ENCODE measurements at regions not wholly inside any gene's neighbourhood (a gene's known extent, or its start where the extent isn't known, plus 50 kb on each side); places are given as distances from the start of the nearest gene placed in this dataset.
A peak's percentile ranks its signal among the peaks of the same experiment; 100 is the strongest.
"Not testable (repeated sequence)": the region's sequence is repeated elsewhere in the genome, so short reads cannot be mapped to it uniquely, and the experiment has no call there.

- no peak for DNase-seq (ENCODE audit: low read depth in 4 of 4, low spot score in 3 of 4)
Observed at GRCh38 chr17:27200476-27200875, 93.4 kb upstream of the WSB1 start.

GRCh38 chr17:27203241-27203640, 90.7 kb upstream of the WSB1 start:
- no peak for DNase-seq (ENCODE audit: low read depth in 4 of 4, low spot score in 3 of 4)

- DNase-seq (ENCODE audit: low read depth in 4 of 4, low spot score in 3 of 4), result no peak
Observed at GRCh38 chr17:27206447-27206846, 87.5 kb upstream of the WSB1 start.

GRCh38 chr17:27207073-27207513, 86.8 kb upstream of the WSB1 start:
- no peak for DNase-seq (ENCODE audit: low read depth in 4 of 4, low spot score in 3 of 4)

- DNase-seq (ENCODE audit: low read depth in 4 of 4, low spot score in 3 of 4), result not testable (repeated sequence)
Observed at GRCh38 chr17:27208370-27208769, 85.5 kb upstream of the WSB1 start.

- no peak for DNase-seq (ENCODE audit: low read depth in 4 of 4, low spot score in 3 of 4)
Observed at GRCh38 chr17:27209316-27209715, 84.6 kb upstream of the WSB1 start.

GRCh38 chr17:27210809-27211208, 83.1 kb upstream of the WSB1 start:
- not testable (repeated sequence) for DNase-seq (ENCODE audit: low read depth in 4 of 4, low spot score in 3 of 4)

GRCh38 chr17:27216836-27217235, 77.1 kb upstream of the WSB1 start:
- no peak for DNase-seq (ENCODE audit: low read depth in 4 of 4, low spot score in 3 of 4)

- no peak for DNase-seq (ENCODE audit: low read depth in 4 of 4, low spot score in 3 of 4)
Observed at GRCh38 chr17:27217631-27218030, 76.3 kb upstream of the WSB1 start.

- no peak for DNase-seq (ENCODE audit: low read depth in 4 of 4, low spot score in 3 of 4)
Observed at GRCh38 chr17:27218041-27218440, 75.9 kb upstream of the WSB1 start.

- DNase-seq (ENCODE audit: low read depth in 4 of 4, low spot score in 3 of 4), result no peak
Observed at GRCh38 chr17:27218719-27219488, 75.0 kb upstream of the WSB1 start.

- DNase-seq (ENCODE audit: low read depth in 4 of 4, low spot score in 3 of 4), result no peak
Observed at GRCh38 chr17:27222515-27222914, 71.4 kb upstream of the WSB1 start.

GRCh38 chr17:27224526-27225315, 69.2 kb upstream of the WSB1 start:
- DNase-seq (ENCODE audit: low read depth in 4 of 4, low spot score in 3 of 4), result no peak

- no peak for DNase-seq (ENCODE audit: low read depth in 4 of 4, low spot score in 3 of 4)
Observed at GRCh38 chr17:27226611-27227230, 67.2 kb upstream of the WSB1 start.

GRCh38 chr17:27230996-27231395, 62.9 kb upstream of the WSB1 start:
- DNase-seq (ENCODE audit: low read depth in 4 of 4, low spot score in 3 of 4), result no peak

GRCh38 chr17:27232328-27232727, 61.6 kb upstream of the WSB1 start:
- DNase-seq (ENCODE audit: low read depth in 4 of 4, low spot score in 3 of 4), result no peak

GRCh38 chr17:27233059-27233458, 60.9 kb upstream of the WSB1 start:
- DNase-seq (ENCODE audit: low read depth in 4 of 4, low spot score in 3 of 4), result no peak

- DNase-seq (ENCODE audit: low read depth in 4 of 4, low spot score in 3 of 4), result no peak
Observed at GRCh38 chr17:27233776-27234175, 60.1 kb upstream of the WSB1 start.

- peak; percentile 61 to 68 (median 64) for DNase-seq (ENCODE audit: low read depth in 4 of 4, low spot score in 3 of 4)
Observed at GRCh38 chr17:27236717-27237315, 57.1 kb upstream of the WSB1 start.

GRCh38 chr17:27237890-27238289, 56.0 kb upstream of the WSB1 start:
- DNase-seq (ENCODE audit: low read depth in 4 of 4, low spot score in 3 of 4), result no peak

GRCh38 chr17:27239046-27239445, 54.9 kb upstream of the WSB1 start:
- DNase-seq (ENCODE audit: low read depth in 4 of 4, low spot score in 3 of 4), result no peak

Measured in right renal pelvis (tissue), 4 donors.